NCI-H2029 (cell line): ENCODE measurements at regions not wholly inside any gene's neighbourhood (a gene's known extent, or its start where the extent isn't known, plus 50 kb on each side); places are given as distances from the start of the nearest gene placed in this dataset.
"Not testable (repeated sequence)": the region's sequence is repeated elsewhere in the genome, so short reads cannot be mapped to it uniquely, and the experiment has no call there.

Experiments used
- DNase-seq: peaks from one replicate; lab custom pipeline; 2025; lab: John Stamatoyannopoulos, UW

- DNase-seq: no peak
These were observed 120.2 kb upstream of the TMEM229A start for GRCh38 chr7:124152859-124153692.

- DNase-seq: no peak
These were observed 104.8 kb upstream of the TMEM229A start for GRCh38 chr7:124137664-124138063.

- DNase-seq: no peak
These were observed 91.3 kb upstream of the TMEM229A start for GRCh38 chr7:124124201-124124600.

- DNase-seq: no peak
These were observed 88.0 kb upstream of the TMEM229A start for GRCh38 chr7:124120911-124121310.

- no peak for DNase-seq
These were observed 80.2 kb upstream of the TMEM229A start for GRCh38 chr7:124113045-124113444.

GRCh38 chr7:124106575-124106974 is 73.7 kb upstream of the TMEM229A start:
- DNase-seq: no peak

GRCh38 chr7:124101173-124101768 is 68.4 kb upstream of the TMEM229A start:
- no peak for DNase-seq

- DNase-seq: no peak
These were observed 67.3 kb upstream of the TMEM229A start for GRCh38 chr7:124100190-124100589.

GRCh38 chr7:124099585-124099984 is 66.7 kb upstream of the TMEM229A start:
- not testable (repeated sequence) for DNase-seq

- no peak for DNase-seq
These were observed 56.8 kb upstream of the TMEM229A start for GRCh38 chr7:124089621-124090020.

GRCh38 chr7:124088590-124088989 is 55.7 kb upstream of the TMEM229A start:
- no peak for DNase-seq

GRCh38 chr7:124086843-124087242 is 54.0 kb upstream of the TMEM229A start:
- no peak for DNase-seq

GRCh38 chr7:124085179-124085578 is 52.3 kb upstream of the TMEM229A start:
- peak; percentile 35 for DNase-seq

GRCh38 chr7:124084024-124084423 is 51.2 kb upstream of the TMEM229A start:
- DNase-seq: no peak
